HEK293 (cell line): ENCODE measurements at regions not wholly inside any gene's neighbourhood (a gene's known extent, or its start where the extent isn't known, plus 50 kb on each side); places are given as distances from the start of the nearest gene placed in this dataset.

ENCODE experiments used
- BCL6B ChIP-seq: fragments of 450-650 bp; formaldehyde crosslinking; IDR thresholded peaks from 2 replicates; pipeline ENCODE4 v1.5.1; 2017; ENCODE audit warnings: missing biosample characterization, missing genetic modification characterization
- CTCF ChIP-seq: fragments of 450-650 bp; formaldehyde crosslinking; IDR thresholded peaks from 2 replicates; pipeline ENCODE4 v1.5.1; 2016; ENCODE audit warnings: missing biosample characterization, missing genetic modification characterization
- HOXD13 ChIP-seq: sonication (generic); formaldehyde crosslinking; IDR thresholded peaks from 2 replicates; pipeline ENCODE4 v1.8.0; 2022; ENCODE audit warnings: missing genetic modification reagents, borderline replicate concordance
- SETDB1 ChIP-seq: IDR thresholded peaks from one replicate; pipeline ENCODE4 v1.6.1; 2017; ENCODE audit warnings: mild to moderate bottlenecking, low read length, moderate library complexity, mixed read lengths; ENCODE audit not compliant: insufficient read length
- YY1 ChIP-seq: fragments of 450-650 bp; formaldehyde crosslinking; IDR thresholded peaks from 2 replicates; pipeline ENCODE4 v1.5.1; 2018; ENCODE audit warnings: missing biosample characterization, missing genetic modification characterization
- ZIC2 ChIP-seq: fragments of 450-650 bp; formaldehyde crosslinking; IDR thresholded peaks from 2 replicates; pipeline ENCODE4 v1.5.1; 2016; ENCODE audit warnings: missing biosample characterization, missing genetic modification characterization
- ZNF133 ChIP-seq: fragments of 450-650 bp; formaldehyde crosslinking; IDR thresholded peaks from 2 replicates; pipeline ENCODE4 v1.5.1; 2016; ENCODE audit warnings: missing biosample characterization, missing genetic modification characterization
- ZNF549 ChIP-seq: fragments of 450-650 bp; IDR thresholded peaks from 2 replicates; pipeline ENCODE4 v1.5.1; 2018; ENCODE audit warnings: missing biosample characterization, missing genetic modification characterization, mild to moderate bottlenecking, inconsistent platforms, moderate library complexity
- ZNF747 ChIP-seq: fragments of 450-650 bp; formaldehyde crosslinking; IDR thresholded peaks from 2 replicates; pipeline ENCODE4 v1.5.1; 2016; ENCODE audit warnings: missing biosample characterization, missing genetic modification characterization
- ZXDB ChIP-seq: fragments of 450-650 bp; formaldehyde crosslinking; IDR thresholded peaks from 2 replicates; pipeline ENCODE4 v1.5.1; 2016; ENCODE audit warnings: missing biosample characterization, missing genetic modification characterization
- TF ChIP-seq, protein P1 (sequence below): fragments of 450-650 bp; formaldehyde crosslinking; IDR thresholded peaks from 2 replicates; pipeline ENCODE4 v1.5.1; 2016; ENCODE audit warnings: missing biosample characterization, missing genetic modification characterization

- no peak for TF ChIP-seq CTCF (tag by site-specific recombination)
- no peak for TF ChIP-seq BCL6B (tag by site-specific recombination)
- TF ChIP-seq ZNF133 (tag by site-specific recombination) = no peak
- no peak for TF ChIP-seq SETDB1
- no peak for TF ChIP-seq HOXD13 (CRISPR knock-in tag)
- no peak for TF ChIP-seq YY1
- no peak for TF ChIP-seq ZNF549 (tag by site-specific recombination)
- TF ChIP-seq ZXDB (tag by site-specific recombination) = no peak
- no peak for TF ChIP-seq ZIC2 (tag by site-specific recombination)
- TF ChIP-seq, protein P1, sequence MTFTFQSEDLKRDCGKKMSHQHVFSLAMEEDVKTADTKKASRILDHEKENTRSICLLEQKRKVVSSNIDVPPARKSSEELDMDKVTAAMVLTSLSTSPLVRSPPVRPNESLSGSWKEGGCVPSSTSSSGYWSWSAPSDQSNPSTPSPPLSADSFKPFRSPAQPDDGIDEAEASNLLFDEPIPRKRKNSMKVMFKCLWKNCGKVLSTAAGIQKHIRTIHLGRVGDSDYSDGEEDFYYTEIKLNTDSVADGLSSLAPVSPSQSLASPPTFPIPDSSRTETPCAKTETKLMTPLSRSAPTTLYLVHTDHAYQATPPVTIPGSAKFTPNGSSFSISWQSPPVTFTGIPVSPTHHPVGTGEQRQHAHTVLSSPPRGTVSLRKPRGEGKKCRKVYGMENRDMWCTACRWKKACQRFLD (tag by site-specific recombination) = no peak
- no peak for TF ChIP-seq ZNF747 (tag by site-specific recombination)
Measured at GRCh38 chr5:89471115-89471514, 588.1 kb upstream of the MEF2C start.
